Activated CD4-positive, alpha-beta T cell treated with anti-CD3 and anti-CD28 coated beads, Interleukin-2, amount 50 U/mL, for 16 hours (primary cell): ENCODE measurements at regions not wholly inside any gene's neighbourhood (a gene's known extent, or its start where the extent isn't known, plus 50 kb on each side); places are given as distances from the start of the nearest gene placed in this dataset.

Experiments used
- DNase-seq: peaks from one replicate; pipeline ENCODE4 v3.0.0-alpha.2; 2020

GRCh38 chr5:126311766-126312165, 111.4 kb upstream of the GRAMD2B start:
- no peak for DNase-seq

GRCh38 chr5:126315341-126315740, 107.9 kb upstream of the GRAMD2B start:
- no peak for DNase-seq

- DNase-seq, result no peak
Observed at GRCh38 chr5:126332326-126332725, 90.9 kb upstream of the GRAMD2B start.

DNA sequence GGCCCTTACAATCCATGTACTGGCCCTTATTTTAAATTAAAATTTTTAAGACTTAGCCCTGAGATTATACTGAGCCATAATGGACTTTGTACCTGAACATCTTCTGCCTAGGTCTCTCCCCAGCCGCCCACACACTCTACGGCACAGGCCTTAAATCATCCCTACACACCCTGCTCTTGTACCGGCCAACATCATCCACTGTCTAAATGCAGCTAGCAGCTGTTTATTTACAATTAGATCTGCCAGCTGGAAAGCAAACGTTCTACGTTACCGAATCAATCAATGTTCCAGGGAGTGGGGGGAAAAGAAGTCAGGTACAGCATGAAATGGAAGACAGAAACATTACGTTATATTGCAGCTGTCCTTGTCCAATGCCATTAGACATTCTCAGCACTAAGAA, 88.4 kb upstream of the GRAMD2B start:
- DNase-seq, result no peak

- no peak for DNase-seq
Observed at GRCh38 chr5:126335886-126336285, 87.3 kb upstream of the GRAMD2B start.

- no peak for DNase-seq
Observed at GRCh38 chr5:126338635-126339034, 84.6 kb upstream of the GRAMD2B start.

GRCh38 chr5:126339215-126339805, 83.9 kb upstream of the GRAMD2B start:
- DNase-seq, result peak; percentile 66

GRCh38 chr5:126341906-126342630, 81.1 kb upstream of the GRAMD2B start:
- DNase-seq, result no peak

DNA sequence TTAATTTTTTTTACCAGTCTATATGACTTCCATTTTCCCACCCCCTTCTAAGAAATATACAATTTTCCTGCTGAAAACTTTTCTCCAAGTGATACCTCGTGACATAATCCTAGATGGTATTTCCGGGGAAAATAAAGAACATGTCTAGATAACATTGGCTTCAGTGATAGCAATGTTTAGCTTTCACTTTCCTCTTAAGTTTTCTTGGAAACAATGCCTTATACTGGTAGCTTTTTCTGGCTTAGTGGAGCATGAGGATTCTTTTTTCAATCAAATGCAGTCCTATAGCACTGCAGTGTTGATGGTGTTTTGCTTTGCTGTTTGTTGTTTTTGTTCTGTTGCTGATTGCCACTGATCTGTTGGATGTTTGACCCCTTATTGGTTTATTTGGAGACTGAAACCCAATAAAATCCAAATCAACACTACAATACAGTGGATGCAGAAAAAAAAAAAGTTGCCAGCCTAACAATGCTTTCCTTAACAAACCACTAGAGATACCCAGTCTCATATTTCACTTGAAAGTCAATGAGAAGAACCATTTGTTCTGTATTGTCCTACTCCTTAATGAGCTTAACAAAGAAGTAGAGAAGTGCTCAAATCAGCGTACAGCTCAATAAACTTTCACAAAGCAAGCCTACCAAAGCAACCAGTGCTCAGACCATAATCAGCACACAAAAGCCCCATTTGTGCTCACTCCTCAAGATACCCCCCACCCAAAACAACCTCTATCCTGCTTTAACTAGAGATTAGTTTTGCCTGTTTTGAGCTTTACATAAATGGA, 74.2 kb upstream of the GRAMD2B start:
- DNase-seq, result no peak

GRCh38 chr5:126351153-126351552, 72.1 kb upstream of the GRAMD2B start:
- no peak for DNase-seq

- DNase-seq, result peak; percentile 35
Observed at GRCh38 chr5:126354012-126354857, 69.0 kb upstream of the GRAMD2B start.

GRCh38 chr5:126354858-126355731, 68.1 kb upstream of the GRAMD2B start:
- no peak for DNase-seq

- no peak for DNase-seq
Observed at GRCh38 chr5:126355940-126356339, 67.3 kb upstream of the GRAMD2B start.

DNA sequence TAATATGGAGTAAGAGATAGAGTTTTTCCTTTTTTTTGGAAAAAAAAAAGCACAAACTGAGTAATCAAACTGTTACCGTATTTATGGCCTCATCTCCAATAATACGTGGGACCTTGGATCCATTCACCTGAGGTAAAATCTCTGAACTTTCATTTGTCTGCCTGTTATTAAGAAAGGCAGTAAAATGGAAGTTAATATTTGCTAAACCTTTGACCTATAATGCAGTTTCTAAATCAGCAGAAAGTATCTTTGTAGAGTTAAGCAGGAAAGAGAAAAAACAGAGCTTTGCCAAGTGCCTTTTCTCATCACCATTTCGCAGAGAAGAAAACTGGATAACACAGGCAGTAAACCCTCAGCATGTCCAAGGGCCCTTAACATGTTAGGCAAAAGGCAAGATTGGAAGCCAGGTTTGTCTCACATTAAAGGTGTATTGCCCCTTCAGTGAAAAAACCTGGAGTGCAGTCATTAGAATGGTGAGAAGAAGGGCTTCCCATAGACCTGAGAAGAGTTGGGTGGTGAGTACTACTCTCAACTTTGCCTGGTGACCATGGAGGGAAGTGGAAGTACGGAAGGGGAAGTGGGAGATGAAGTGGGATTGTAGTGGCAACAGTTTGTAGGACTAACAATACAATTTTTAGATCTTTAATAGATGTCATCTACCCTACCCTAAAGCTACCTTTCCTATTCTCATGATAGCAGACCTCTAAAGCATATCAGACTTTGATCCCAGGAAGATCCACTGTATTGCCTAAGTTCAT, 65.4 kb upstream of the GRAMD2B start:
- DNase-seq, result no peak

DNA sequence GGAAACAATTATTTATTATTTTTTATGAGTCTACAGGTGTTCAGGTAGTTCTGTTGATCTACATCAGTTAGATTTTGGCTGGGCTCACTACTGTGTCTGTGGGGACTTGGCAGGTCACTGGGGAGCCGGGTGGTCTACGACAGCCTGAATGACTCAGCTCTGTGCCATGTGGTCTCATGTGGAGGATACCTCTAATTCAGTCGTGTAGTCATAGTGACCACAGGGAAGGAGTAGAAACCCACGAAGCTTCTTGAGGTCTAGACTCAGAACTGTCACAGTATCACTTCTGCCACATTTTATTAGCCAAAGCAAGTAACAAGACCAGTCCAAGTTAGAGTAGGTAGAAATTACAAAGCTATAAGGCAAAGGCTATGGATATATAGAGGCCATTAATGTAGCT, 64.7 kb upstream of the GRAMD2B start:
- DNase-seq, result no peak

DNA sequence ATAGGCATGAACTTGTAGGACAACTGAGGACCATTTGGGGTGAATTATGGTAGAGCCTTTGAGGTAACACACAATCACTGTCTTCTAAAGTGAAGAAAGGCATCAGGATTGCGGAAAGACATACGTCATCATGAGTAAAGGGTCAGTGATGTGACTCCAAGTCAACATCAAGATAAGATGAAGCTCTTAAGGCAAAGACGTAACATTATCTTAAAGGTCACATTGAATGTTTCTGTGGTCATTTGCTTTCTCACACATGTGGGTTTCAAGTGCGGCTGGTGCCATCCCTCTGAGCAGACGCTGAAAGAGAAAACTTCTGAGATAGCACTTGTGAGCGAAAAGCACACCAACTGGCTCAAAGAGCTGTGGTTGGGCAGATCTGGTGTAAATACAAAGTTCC, 63.3 kb upstream of the GRAMD2B start:
- DNase-seq, result no peak

DNA sequence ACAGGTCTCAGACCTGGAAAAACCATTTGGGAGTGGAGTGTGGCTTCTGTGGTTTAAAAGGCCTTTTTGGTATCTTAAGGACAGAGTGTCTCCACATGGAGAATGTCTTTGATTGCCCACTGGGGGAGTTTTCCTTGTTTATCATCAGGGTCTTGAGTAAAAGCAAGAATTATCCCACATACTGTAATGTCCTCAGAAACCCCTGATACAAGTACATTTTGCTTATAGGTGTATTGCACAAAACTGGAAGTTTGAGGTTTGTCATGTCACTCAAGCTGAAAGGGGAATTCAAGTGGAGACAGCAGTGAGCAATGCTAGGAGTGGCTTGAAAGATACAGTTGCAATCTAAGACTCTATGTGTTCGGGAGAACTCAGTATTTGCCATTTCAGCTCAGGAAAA, 62.7 kb upstream of the GRAMD2B start:
- no peak for DNase-seq

GRCh38 chr5:126363658-126364057, 59.6 kb upstream of the GRAMD2B start:
- DNase-seq, result no peak

GRCh38 chr5:126364206-126364902, 58.9 kb upstream of the GRAMD2B start:
- no peak for DNase-seq

GRCh38 chr5:126365446-126366198, 57.6 kb upstream of the GRAMD2B start:
- no peak for DNase-seq
